Suprapubic skin (tissue), 4 donors: ENCODE measurements at regions not wholly inside any gene's neighbourhood (a gene's known extent, or its start where the extent isn't known, plus 50 kb on each side); places are given as distances from the start of the nearest gene placed in this dataset.

Experiments
- DNase-seq, 2 donors: peaks; one replicate each; pipeline ENCODE4 v3.0.0-alpha.2; 2019; ENCODE audit warnings: low spot score in 2 of 2
- H3K27ac ChIP-seq: fragments of 200-600 bp; sonication (generic); one replicate; pipeline ENCODE4 v1.5.1; 2019
- H3K27me3 ChIP-seq: fragments of 200-600 bp; sonication (generic); one replicate; pipeline ENCODE4 v1.5.1; 2019
- H3K36me3 ChIP-seq: fragments of 200-600 bp; sonication (generic); one replicate; pipeline ENCODE4 v1.5.1; 2019
- H3K4me1 ChIP-seq: fragments of 200-600 bp; sonication (generic); one replicate; pipeline ENCODE4 v1.5.1; 2019
- H3K4me3 ChIP-seq: fragments of 200-600 bp; sonication (generic); one replicate; pipeline ENCODE4 v1.5.1; 2019; ENCODE audit warnings: mild to moderate bottlenecking
- H3K9me3 ChIP-seq: fragments of 200-600 bp; sonication (generic); one replicate; pipeline ENCODE4 v1.5.1; 2019
- CTCF ChIP-seq, 2 donors: fragments of 200-600 bp in 1 of 2; fragments of 450-650 bp in 1 of 2; sonication (generic) in 1 of 2; IDR thresholded peaks; one replicate each; pipeline ENCODE4 v1.5.1; 2016 to 2019; ENCODE audit warnings: antibody characterized with exemption in 2 of 2, mild to moderate bottlenecking in 1 of 2, moderate library complexity in 1 of 2
- EP300 ChIP-seq: sonication (generic); formaldehyde crosslinking; IDR thresholded peaks from one replicate; pipeline ENCODE4 v1.6.1; 2017; ENCODE audit warnings: antibody characterized with exemption
- POLR2A ChIP-seq, 2 donors: fragments of 450-650 bp; IDR thresholded peaks; one replicate each; pipeline ENCODE4 v1.6.1; 2017; ENCODE audit warnings: antibody characterized with exemption in 2 of 2, mild to moderate bottlenecking in 2 of 2, moderate library complexity in 2 of 2
- POLR2AphosphoS5 ChIP-seq, 3 donors: sonication (generic); formaldehyde crosslinking; IDR thresholded peaks; one replicate each; pipeline ENCODE4 v1.6.1; 2017; ENCODE audit warnings: antibody characterized with exemption in 3 of 3
- WGBS: methylation state at CpG from one replicate; pipeline ENCODE4 v1.1.5; 2018; 5-methylcytosine and 5-hydroxymethylcytosine counted together

- no peaks in the 10 kb centered on the region for H3K36me3 ChIP-seq
- no peak overlapping the region for H3K4me3 ChIP-seq
- no peaks in the 10 kb centered on the region for H3K27me3 ChIP-seq
- peak in 1 of 2 donors; percentile 53 for DNase-seq
- no peak overlapping the region for H3K27ac ChIP-seq
- peaks cover 26% of the 10 kb centered on the region for H3K4me1 ChIP-seq
- H3K9me3 ChIP-seq: no peaks in the 10 kb centered on the region
- TF ChIP-seq POLR2AphosphoS5 (IDR thresholded peaks at IDR 0.05) (no peak), EP300 (no peak), POLR2A (IDR thresholded peaks at IDR 0.05) (no peak), CTCF (IDR thresholded peaks at IDR 0.05) (no peak)
- 79% methylated on average over 16 of the region's 16 CpGs for WGBS
Measured at GRCh38 chr1:19013826-19014548, 57.5 kb upstream of the IFFO2 start.

DNA sequence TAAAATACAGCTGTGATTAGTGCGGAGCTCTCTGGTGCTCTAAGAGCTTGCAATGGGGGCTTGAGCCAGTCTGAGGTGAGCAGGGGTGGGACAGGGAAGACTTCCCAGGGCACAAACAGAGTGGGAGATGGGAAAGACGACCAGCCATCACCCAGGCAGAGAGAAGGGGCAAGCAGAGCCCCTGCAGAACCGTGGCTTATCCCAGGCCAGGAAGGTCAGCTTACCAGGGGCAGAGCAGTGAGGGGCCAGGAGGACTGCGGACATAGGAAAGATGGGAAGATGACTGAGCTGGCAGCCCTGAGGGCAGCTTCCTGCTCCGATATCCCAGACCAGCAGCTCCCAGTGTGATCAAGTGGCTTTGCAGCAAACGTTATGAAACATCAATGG lies 55.4 kb upstream of the IFFO2 start:
- no peak for TF ChIP-seq EP300
- TF ChIP-seq POLR2AphosphoS5 (IDR thresholded peaks at IDR 0.05): no peak
- no peak for TF ChIP-seq POLR2A (IDR thresholded peaks at IDR 0.05)
- TF ChIP-seq CTCF (IDR thresholded peaks at IDR 0.05): no peak
- no peak overlapping the region for H3K27ac ChIP-seq
- DNase-seq: peak in 1 of 2 donors; percentile 47
- H3K4me1 ChIP-seq: peaks cover 26% of the 10 kb centered on the region
- H3K9me3 ChIP-seq: no peaks in the 10 kb centered on the region
- WGBS: 75% methylated on average over 6 of the region's 6 CpGs
- H3K36me3 ChIP-seq: no peaks in the 10 kb centered on the region
- no peak overlapping the region for H3K4me3 ChIP-seq
- no peaks in the 10 kb centered on the region for H3K27me3 ChIP-seq

GRCh38 chr1:19010995-19011844 lies 54.7 kb upstream of the IFFO2 start:
- TF ChIP-seq POLR2AphosphoS5 (IDR thresholded peaks at IDR 0.05) (peak in 1 of 3 donors; percentile 41), POLR2A (IDR thresholded peaks at IDR 0.05) (no peak), CTCF (IDR thresholded peaks at IDR 0.05) (no peak)
- no peaks in the 10 kb centered on the region for H3K36me3 ChIP-seq
- H3K4me3 ChIP-seq: no peak overlapping the region
- H3K27me3 ChIP-seq: no peaks in the 10 kb centered on the region
- peaks cover 26% of the 10 kb centered on the region for H3K4me1 ChIP-seq
- peak overlapping the region; percentile 70 for H3K27ac ChIP-seq
- DNase-seq: peak; percentile 81 to 85
- 22% methylated on average over 22 of the region's 22 CpGs for WGBS
- no peaks in the 10 kb centered on the region for H3K9me3 ChIP-seq

GRCh38 chr1:19010503-19010902 lies 54.0 kb upstream of the IFFO2 start:
- 70% methylated on average over 4 of the region's 4 CpGs for WGBS
- TF ChIP-seq EP300 (no peak), CTCF (IDR thresholded peaks at IDR 0.05) (no peak), POLR2AphosphoS5 (IDR thresholded peaks at IDR 0.05) (no peak), POLR2A (IDR thresholded peaks at IDR 0.05) (no peak)
- Histone ChIP-seq H3K9me3 (no peaks in the 10 kb centered on the region), H3K4me3 (no peak overlapping the region), H3K36me3 (no peaks in the 10 kb centered on the region), H3K4me1 (peaks cover 26% of the 10 kb centered on the region), H3K27ac (peak overlapping the region; percentile 70), H3K27me3 (no peaks in the 10 kb centered on the region)
- DNase-seq: peak in 1 of 2 donors; percentile 72

- DNase-seq: peak in 1 of 2 donors; percentile 48
- TF ChIP-seq CTCF (IDR thresholded peaks at IDR 0.05): no peak
- no peak for TF ChIP-seq POLR2A (IDR thresholded peaks at IDR 0.05)
- TF ChIP-seq POLR2AphosphoS5 (IDR thresholded peaks at IDR 0.05): no peak
- TF ChIP-seq EP300: no peak
- no peaks in the 10 kb centered on the region for H3K36me3 ChIP-seq
- H3K27me3 ChIP-seq: no peaks in the 10 kb centered on the region
- H3K4me3 ChIP-seq: no peak overlapping the region
- WGBS: 86% methylated on average over 8 of the region's 8 CpGs
- peaks cover 26% of the 10 kb centered on the region for H3K4me1 ChIP-seq
- H3K27ac ChIP-seq: no peak overlapping the region
- no peaks in the 10 kb centered on the region for H3K9me3 ChIP-seq
Measured at GRCh38 chr1:19009882-19010321, 53.4 kb upstream of the IFFO2 start.
